OCI-LY7 (cell line): ENCODE measurements at regions not wholly inside any gene's neighbourhood (a gene's known extent, or its start where the extent isn't known, plus 50 kb on each side); places are given as distances from the start of the nearest gene placed in this dataset.

Experiments used
- CTCF ChIP-seq: fragments of 200-600 bp; sonication (generic); conservative IDR thresholded peaks from 2 replicates; pipeline ENCODE4 v1.5.1; 2014; ENCODE audit warnings: mild to moderate bottlenecking, antibody characterized with exemption, low read length, moderate library complexity, mixed read lengths
- EZH2phosphoT487 ChIP-seq: fragments of 200-600 bp; sonication (generic); IDR thresholded peaks from 2 replicates; pipeline ENCODE4 v1.6.1; 2018; ENCODE audit warnings: low read depth, borderline replicate concordance, mild to moderate bottlenecking, mixed run types, antibody characterized with exemption, low read length, moderate library complexity, mixed read lengths

GRCh38 chr14:55803873-55804553 is 224.0 kb downstream of the KTN1 start:
- no peak for TF ChIP-seq CTCF
- no peak for TF ChIP-seq EZH2phosphoT487
